PC-9 (cell line): ENCODE measurements at regions not wholly inside any gene's neighbourhood (a gene's known extent, or its start where the extent isn't known, plus 50 kb on each side); places are given as distances from the start of the nearest gene placed in this dataset.

ENCODE experiments used
- CTCF ChIP-seq: fragments of 200-600 bp; sonication (generic); conservative IDR thresholded peaks from 2 replicates; pipeline ENCODE4 v1.6.1; 2017; ENCODE audit warnings: mixed run types, antibody characterized with exemption, mild to moderate bottlenecking, moderate library complexity
- EZH2 ChIP-seq: fragments of 200-600 bp; sonication (generic); IDR thresholded peaks from 2 replicates; pipeline ENCODE4 v1.8.0; 2017; ENCODE audit warnings: antibody characterized with exemption, low read depth

- no peak for TF ChIP-seq CTCF
- TF ChIP-seq EZH2, result no peak
These were observed 53.9 kb upstream of the KRTAP11-1 start for GRCh38 chr21:30935121-30935888.
